GM19463 (cell line): ENCODE measurements at regions not wholly inside any gene's neighbourhood (a gene's known extent, or its start where the extent isn't known, plus 50 kb on each side); places are given as distances from the start of the nearest gene placed in this dataset.

Source experiments
- ATAC-seq: cut with Tn5 transposase; IDR thresholded peaks from one replicate; pipeline ENCODE4 v1.9.1; 2021; ENCODE audit warnings: mild to moderate bottlenecking, moderate library complexity; ENCODE audit not compliant: unreplicated experiment

DNA sequence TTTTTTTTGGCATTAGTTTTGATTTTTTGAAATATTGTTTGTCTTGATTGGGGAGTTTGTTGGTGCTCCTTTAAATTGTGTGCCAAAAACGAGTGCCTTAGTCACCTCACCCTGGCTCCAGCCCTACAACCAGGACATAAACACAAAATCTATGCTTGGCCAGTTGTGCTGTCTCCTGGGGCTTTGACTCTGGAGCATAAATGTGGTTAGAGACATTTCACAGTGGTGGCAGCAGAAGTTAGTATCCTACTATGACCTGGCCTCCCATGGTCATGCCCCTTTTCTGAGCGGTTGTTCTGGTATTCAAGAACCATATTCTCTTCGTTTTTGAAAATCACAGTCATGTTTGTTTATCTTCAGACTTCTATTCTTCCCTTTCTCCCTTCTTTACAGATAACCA lies 70.7 kb upstream of the PSMA6 start:
- ATAC-seq: no peak

DNA sequence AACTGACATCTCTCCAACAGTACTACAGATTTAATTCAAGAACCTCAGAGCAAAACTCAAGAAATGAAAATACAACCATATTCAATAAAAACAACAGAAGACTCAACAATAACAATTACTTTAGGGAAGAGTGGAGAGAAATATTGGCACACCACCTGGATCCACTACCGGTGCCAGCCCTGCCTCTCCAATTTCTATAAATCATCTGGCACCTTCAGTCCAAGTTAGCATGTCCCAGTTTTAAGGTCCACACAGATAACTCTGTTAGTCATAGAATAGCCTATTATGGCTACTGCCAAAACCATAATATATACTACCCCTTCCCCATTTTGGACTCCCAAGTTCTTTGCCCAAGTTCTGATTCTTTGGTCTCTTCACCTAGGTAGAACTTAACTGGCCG lies 69.9 kb upstream of the PSMA6 start:
- ATAC-seq: no peak

DNA sequence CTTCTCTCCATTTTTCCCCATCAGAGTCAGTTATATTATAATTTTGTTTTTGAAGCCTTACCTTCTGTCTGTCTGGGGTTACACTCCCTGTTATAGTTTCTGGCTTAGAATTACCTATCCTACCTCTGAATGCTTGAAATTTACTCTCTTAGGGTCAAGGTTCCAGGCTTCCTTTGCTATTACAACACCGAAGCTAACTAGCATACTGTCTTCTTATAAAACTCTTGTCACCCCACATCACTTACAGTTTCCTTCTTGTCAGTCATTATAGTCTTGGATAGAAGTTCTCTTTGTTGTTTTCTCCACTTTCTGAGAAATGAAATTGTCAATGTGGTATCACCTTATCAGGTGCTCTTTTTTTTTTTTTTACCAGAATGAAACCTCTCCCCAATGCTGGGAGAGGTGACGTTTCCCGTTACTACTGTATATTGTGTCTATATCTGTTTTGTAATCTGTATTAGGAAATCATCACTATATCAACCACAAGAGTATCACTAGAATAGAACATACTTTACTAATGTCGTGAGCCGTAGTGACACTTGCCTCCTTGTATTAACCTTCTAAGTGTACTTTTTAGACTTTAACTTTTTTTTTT lies 69.2 kb upstream of the PSMA6 start:
- ATAC-seq: no peak

DNA sequence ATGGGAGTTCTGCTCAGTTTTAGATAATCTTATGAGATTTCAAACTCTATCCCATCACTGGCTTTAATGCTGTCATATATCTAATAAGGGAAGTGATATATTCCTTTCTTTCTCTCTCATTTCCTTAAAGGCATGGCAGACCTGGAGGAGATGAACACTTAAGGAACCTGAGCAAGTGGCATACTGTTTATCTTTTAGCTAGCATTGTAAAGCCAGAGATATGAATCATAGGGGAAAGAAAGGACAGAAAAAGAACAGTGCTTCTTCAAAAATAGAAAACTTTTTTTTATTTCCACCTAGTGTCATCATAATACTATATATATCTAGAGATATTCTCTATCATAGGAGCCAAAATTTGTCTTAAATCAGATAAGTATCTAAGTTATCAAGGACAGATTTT lies 68.3 kb upstream of the PSMA6 start:
- no peak for ATAC-seq

DNA sequence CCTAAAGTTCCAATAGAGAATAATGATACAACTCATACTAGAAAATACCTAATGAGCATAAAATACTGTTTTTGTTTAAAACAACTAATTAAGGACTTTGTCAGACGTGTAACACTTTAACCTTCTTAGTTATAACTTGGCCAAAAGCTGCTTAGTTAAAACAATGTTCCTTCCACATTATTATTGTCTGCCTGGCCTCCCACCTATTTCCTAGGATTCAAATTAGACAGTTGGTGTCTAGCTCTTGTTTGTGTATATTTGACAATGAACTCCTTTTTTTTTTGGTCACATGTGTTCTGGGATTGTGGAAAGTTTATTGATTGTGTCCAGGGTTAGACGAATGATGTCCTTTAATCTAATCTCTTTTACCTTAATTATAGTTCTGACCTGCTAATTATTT lies 67.6 kb upstream of the PSMA6 start:
- ATAC-seq: no peak

DNA sequence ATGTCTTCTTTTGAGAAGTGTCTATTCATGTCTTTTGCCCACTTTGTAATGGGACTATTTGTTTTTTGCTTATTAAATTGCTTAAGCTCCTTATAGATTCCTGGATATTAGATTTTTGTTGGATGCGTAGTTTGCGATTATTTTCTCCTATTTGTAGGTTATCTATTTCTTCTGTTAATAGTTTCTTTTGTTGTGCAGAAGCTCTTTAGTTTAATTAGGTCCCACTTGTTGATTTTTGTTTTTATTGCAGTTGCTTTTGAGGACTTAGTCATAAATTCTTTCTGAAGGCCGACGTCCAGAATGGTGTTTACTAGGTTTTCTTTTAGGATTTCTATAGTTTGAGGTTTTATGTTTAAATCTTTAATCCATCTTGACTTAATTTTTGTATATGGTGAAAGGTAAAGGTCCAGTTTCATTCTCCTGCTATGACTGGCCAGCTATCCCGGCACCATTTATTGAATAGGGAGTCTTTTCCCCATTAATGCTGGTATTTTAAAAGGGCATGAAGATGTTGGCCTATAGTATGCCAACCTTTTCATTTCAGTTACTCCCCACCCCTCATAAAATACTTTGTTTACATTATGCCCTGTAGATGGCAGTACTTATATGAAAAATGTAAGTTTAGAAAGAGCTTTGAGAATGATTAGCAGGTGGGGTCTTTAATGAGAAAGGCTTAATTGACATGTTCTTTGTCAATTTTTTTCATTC lies 62.9 kb upstream of the PSMA6 start:
- ATAC-seq: no peak

DNA sequence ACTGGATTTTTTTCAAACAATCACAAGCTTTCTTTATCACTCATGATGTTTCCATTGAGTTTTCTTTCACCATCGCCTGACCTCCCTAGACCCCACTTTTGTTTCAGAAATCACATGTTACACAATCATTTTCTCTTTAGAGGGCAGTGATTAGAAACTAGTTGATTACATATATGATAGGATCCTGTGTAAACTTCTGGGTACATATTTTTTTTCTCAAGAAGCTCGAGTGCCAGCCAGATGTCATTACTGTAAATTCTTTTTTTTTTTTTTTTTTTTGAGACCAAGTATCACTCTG lies 62.4 kb upstream of the PSMA6 start:
- ATAC-seq: no peak

DNA sequence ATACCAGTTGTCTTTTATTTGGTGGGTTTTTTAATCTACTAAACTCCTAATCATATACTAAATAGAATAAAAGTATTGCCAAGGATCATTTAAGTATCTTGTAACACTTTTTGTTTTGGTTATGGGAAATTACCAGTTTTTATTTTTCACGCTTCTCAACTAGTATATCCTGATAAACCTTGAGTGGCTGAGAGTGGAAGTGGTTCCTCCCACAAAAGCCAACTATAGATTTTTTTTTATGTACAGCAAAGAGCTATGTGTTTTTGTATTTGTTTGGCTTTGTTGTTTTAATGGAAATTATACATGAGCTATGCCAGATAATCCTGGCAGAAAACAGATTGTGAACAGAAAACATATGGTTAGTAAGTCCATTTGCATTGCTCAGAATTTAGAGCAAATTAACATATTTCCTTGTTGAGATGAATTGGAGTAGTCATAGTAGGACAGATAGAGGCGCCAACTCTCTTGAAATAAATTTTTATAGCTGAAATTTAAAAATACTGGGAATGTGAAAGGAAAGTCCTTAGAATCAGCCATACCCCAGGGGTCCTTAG lies 60.9 kb upstream of the PSMA6 start:
- ATAC-seq: no peak

DNA sequence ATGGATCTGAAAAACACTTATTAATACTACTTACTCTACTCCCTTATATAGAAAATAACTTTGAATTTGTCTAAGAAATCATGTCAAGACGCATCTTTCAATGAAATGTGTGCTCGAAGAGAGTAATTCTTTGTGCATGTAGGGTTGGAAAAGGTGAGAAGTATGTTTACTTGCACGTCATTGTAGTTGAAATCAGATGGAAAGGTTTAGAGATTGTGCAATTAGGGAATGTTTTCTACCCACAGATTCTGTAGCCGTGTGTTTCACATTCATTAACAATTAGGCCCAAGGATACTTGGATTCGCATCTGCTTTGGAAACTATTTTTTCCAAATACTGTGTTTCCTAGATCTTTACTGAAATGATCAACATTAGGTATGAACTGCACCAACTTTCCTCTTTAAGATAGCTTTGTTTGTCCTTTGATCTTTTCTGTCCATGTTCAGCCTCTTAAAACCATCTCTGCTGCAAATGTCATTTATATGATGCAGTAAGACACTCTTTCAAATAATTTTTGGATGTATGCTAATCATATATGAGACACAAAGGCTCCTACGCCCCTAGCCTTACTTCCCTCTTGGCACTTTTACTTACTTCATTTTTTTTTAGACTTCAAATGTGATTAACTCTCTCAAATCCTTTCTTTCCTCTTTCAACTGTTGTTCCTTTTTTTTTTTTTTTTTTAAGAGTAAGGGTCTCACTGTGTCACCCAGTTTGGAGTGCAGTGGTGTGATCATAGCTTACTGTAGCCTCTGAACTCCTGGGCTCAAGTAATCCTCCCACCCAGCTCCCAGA lies 58.0 kb upstream of the PSMA6 start:
- no peak for ATAC-seq

DNA sequence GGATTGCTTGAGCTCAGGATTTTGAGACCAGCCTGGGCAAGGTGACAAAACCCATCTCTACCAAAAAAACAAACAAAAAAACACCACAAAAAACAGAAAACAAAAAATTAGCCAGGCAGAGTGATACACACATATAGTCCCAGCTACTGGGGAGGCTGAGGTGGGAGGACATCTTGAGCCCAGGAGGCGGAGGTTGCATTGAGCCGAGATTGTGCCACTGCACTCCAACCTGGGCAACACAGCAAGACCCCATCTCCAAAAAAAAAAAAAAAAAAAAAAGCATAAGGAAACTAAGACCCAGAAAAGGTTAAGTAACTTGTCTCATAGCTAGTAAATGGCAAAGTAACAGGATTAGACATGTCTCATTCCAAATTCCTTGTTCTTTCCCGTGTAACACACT lies 56.3 kb upstream of the PSMA6 start:
- no peak for ATAC-seq

DNA sequence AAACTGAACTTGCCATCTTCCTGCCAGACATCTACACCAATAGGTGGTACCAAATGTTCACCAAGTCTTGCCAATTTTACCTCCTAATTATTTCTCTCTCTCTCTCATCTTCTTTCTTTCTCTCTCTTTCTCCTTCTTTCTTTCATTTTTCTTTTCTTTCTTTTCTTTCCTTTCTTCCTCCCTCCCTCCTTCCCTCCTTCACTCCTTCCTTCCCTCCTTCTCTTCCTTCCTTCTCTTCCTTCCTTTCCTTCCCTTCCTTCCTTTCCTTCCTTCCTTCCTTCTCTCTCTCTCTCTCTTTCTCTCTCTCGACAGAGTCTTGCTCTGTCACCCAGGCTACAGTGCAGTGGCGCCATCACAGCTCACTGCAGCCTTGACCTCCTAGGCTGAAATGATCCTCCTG lies 55.4 kb upstream of the PSMA6 start:
- ATAC-seq: no peak

DNA sequence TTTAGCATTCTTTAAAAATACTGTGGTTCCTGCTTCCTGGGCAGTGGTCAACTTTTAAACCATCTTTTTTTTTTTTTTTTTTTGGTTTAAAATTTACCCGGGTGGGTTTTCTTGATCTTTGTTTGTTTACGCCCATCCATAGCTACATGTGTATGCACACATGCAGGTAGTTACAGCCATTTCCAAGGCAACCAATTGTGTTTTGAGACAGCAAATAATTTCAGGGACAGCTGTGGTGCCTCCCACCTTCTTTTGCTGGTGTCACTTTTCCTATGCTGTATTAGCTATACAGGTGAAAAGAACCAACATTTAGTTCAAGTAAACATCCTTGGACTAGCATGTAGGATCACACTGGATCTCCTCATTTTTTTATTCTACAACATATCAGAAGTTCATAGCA lies 52.0 kb upstream of the PSMA6 start:
- no peak for ATAC-seq
